HEK293T (cell line): ENCODE measurements at regions not wholly inside any gene's neighbourhood (a gene's known extent, or its start where the extent isn't known, plus 50 kb on each side); places are given as distances from the start of the nearest gene placed in this dataset.

Experiments used
- CTCF ChIA-PET: fragments of 350-600 bp; formaldehyde crosslinking; extraction: SDS; loops from one replicate; lab custom pipeline; 2021; ENCODE audit warnings: antibody characterized with exemption, inconsistent platforms; lab: Yijun Ruan, JAX
- POLR2A ChIA-PET: fragments of 350-600 bp; formaldehyde crosslinking; extraction: SDS; loops from one replicate; lab custom pipeline; 2020; ENCODE audit warnings: antibody characterized with exemption, inconsistent platforms; lab: Yijun Ruan, JAX
- DNase-seq: peaks from one replicate; pipeline ENCODE4 v3.0.0; 2012; ENCODE audit warnings: mixed read lengths; ENCODE audit errors: extremely low spot score
- ARNT ChIP-seq: fragments of 450-650 bp; IDR thresholded peaks from 2 replicates; pipeline ENCODE4 v1.6.1; 2017; ENCODE audit warnings: mild to moderate bottlenecking
- BHLHE40 ChIP-seq: fragments of 450-650 bp; IDR thresholded peaks from 2 replicates; pipeline ENCODE4 v1.6.1; 2016; ENCODE audit warnings: mild to moderate bottlenecking, moderate library complexity, borderline replicate concordance
- CTBP1 ChIP-seq: fragments of 450-650 bp; IDR thresholded peaks from 2 replicates; pipeline ENCODE4 v1.6.1; 2016; ENCODE audit warnings: borderline replicate concordance
- ELF4 ChIP-seq: fragments of 450-650 bp; IDR thresholded peaks from 2 replicates; pipeline ENCODE4 v1.6.1; 2017; ENCODE audit warnings: antibody characterized with exemption
- FOXA1 ChIP-seq: fragments of 450-650 bp; IDR thresholded peaks from 2 replicates; pipeline ENCODE4 v1.6.1; 2016; ENCODE audit warnings: mild to moderate bottlenecking
- FOXK2 ChIP-seq: fragments of 450-650 bp; IDR thresholded peaks from 2 replicates; pipeline ENCODE4 v1.6.1; 2016; ENCODE audit warnings: mild to moderate bottlenecking
- FOXM1 ChIP-seq: fragments of 450-650 bp; IDR thresholded peaks from 2 replicates; pipeline ENCODE4 v1.6.1; 2017; ENCODE audit warnings: mild to moderate bottlenecking, borderline replicate concordance
- HDGF ChIP-seq: fragments of 450-650 bp; IDR thresholded peaks from 2 replicates; pipeline ENCODE4 v1.6.1; 2017; ENCODE audit warnings: antibody characterized with exemption, borderline replicate concordance
- L3MBTL2 ChIP-seq: fragments of 450-650 bp; conservative IDR thresholded peaks from 2 replicates; pipeline ENCODE4 v1.6.1; 2016; ENCODE audit warnings: mild to moderate bottlenecking
- LEF1 ChIP-seq: fragments of 450-650 bp; IDR thresholded peaks from 2 replicates; pipeline ENCODE4 v1.6.1; 2017; ENCODE audit warnings: mild to moderate bottlenecking, borderline replicate concordance
- NFRKB ChIP-seq: fragments of 450-650 bp; IDR thresholded peaks from 2 replicates; pipeline ENCODE4 v1.6.1; 2016; ENCODE audit warnings: mild to moderate bottlenecking, moderate library complexity
- SP1 ChIP-seq: fragments of 450-650 bp; IDR thresholded peaks from 2 replicates; pipeline ENCODE4 v1.6.1; 2017
- SUZ12 ChIP-seq: fragments of 450-650 bp; IDR thresholded peaks from 2 replicates; pipeline ENCODE4 v1.6.1; 2016; ENCODE audit warnings: mild to moderate bottlenecking
- TARDBP ChIP-seq: fragments of 450-650 bp; IDR thresholded peaks from 2 replicates; pipeline ENCODE4 v1.6.1; 2016
- ZNF384 ChIP-seq: fragments of 450-650 bp; IDR thresholded peaks from 2 replicates; pipeline ENCODE4 v1.6.1; 2016
- TF ChIP-seq, protein P1 (sequence below): fragments of 450-650 bp; IDR thresholded peaks from 2 replicates; pipeline ENCODE4 v1.6.1; 2016

DNA sequence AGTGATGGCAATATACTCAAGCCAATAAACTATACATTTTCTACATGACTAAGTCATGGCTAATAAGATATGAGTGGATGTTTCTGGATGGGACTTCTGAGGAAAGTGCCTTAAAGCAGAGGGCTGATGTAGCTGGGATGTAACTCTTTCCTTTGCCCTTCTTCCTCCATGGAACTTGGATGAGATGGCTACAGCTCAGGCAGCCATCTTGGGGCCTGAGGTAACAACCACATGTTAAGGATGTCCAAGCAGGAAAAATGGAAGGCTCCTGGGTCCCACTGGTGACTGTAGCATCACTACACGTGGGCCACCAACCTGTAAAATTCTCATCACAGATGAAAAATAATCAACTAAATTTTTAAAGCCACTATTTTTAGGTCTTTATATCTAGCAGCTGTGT, 54.4 kb upstream of the GRIP1 start:
- no peak for DNase-seq
- TF ChIP-seq FOXA1 (no peak), CTBP1 (no peak), BHLHE40 (no peak), ELF4 (no peak), LEF1 (no peak), FOXM1 (no peak), NFRKB (no peak), SUZ12 (no peak), TARDBP (no peak), L3MBTL2 (no peak), SP1 (no peak)
- TF ChIP-seq, protein P1, sequence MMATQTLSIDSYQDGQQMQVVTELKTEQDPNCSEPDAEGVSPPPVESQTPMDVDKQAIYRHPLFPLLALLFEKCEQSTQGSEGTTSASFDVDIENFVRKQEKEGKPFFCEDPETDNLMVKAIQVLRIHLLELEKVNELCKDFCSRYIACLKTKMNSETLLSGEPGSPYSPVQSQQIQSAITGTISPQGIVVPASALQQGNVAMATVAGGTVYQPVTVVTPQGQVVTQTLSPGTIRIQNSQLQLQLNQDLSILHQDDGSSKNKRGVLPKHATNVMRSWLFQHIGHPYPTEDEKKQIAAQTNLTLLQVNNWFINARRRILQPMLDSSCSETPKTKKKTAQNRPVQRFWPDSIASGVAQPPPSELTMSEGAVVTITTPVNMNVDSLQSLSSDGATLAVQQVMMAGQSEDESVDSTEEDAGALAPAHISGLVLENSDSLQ: no peak
- ChIA-PET POLR2A (no interaction called here), CTCF (no interaction called here)

- TF ChIP-seq HDGF (no peak), SUZ12 (no peak), FOXM1 (no peak), LEF1 (no peak)
- CTCF ChIA-PET: no interaction called here
- POLR2A ChIA-PET: no interaction called here
- no peak for DNase-seq
Observed at GRCh38 chr12:66733839-66734238, 55.0 kb upstream of the GRIP1 start.

DNA sequence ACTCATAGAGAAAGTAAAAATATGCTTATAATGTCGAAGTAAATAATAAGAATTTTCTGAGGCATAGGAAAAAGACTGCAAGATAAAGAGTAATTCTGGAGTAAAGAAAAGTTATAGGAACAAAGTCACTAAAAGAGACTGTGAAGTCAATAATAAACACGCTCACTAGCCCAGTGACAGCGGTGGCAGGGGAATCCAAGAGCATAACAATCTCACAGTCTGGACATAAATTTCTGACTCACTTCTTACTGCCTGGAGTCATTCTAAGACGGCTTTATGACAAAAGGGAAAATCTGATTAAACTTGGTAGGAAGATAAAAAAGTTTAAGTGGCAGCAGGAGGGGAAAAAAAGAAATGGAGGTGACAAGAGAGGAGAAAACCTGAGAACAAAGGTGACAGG, 56.4 kb upstream of the GRIP1 start:
- POLR2A ChIA-PET: no interaction called here
- DNase-seq: no peak
- CTCF ChIA-PET: no interaction called here
- TF ChIP-seq, protein P1: peak; percentile 53
- no peak for TF ChIP-seq HDGF

DNA sequence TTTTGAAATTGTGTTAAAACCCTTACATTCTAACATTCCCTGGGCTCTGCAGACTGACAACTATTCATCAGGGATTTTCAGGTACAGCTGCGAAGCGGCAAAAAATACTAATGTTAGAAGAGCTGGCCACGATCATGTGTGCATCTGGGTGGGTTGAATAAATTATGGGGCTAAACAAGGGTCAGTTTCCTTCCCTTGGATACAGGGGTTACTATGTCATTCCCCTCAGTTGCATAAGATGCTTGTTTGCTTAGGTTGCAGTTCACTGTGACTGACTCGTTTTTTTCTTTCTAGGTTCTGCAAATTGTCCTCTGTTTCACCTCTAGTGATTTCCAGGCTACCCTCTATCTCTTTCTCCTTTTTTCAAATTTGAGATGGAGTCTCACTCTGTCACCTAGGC, 58.1 kb upstream of the GRIP1 start:
- DNase-seq: no peak
- ChIA-PET POLR2A (no interaction called here), CTCF (interaction anchor here (0.7 kb wide), 1 partner anchor 123 kb away, joined by 3 read pairs; no protein-coding TSS in a partner anchor)
- no peak for TF ChIP-seq TARDBP

DNA sequence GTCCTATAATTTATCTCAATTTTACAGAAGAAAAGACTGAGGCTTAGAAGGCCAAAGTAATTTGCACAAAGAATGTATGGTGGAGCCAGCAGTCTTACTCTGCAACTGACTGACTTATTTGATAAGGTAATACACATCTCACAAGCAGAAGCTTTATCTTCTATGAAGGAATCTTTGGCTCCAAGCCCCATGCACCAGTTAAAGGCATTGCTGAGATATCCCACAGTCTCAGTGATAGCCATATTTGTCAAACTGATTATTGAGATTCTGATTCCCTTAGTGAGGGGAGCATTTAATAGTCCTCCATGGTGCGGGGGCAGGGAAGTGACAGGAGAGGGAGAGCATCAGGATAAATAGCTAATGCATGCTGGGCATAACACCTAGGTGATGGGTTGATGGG, 60.4 kb upstream of the GRIP1 start:
- TF ChIP-seq FOXK2 (no peak), L3MBTL2 (no peak), HDGF (no peak), ZNF384 (no peak), LEF1 (no peak), FOXA1 (no peak), ARNT (no peak)
- no peak for DNase-seq
- CTCF ChIA-PET: no interaction called here
- POLR2A ChIA-PET: no interaction called here

GRCh38 chr12:66739940-66740651, 61.2 kb upstream of the GRIP1 start:
- ChIA-PET CTCF (interaction anchor here (0.7 kb wide), 1 partner anchor 27 kb away, joined by 4 read pairs; no protein-coding TSS in a partner anchor), POLR2A (no interaction called here)

GRCh38 chr12:66740732-66741131, 61.9 kb upstream of the GRIP1 start:
- CTCF ChIA-PET: interaction anchor here (0.7 kb wide), 1 partner anchor 26 kb away, joined by 4 read pairs; no protein-coding TSS in a partner anchor
- POLR2A ChIA-PET: no interaction called here
- no peak for DNase-seq
- TF ChIP-seq ARNT: no peak
- TF ChIP-seq TARDBP: no peak
- no peak for TF ChIP-seq FOXA1
- no peak for TF ChIP-seq L3MBTL2

More at GRCh38 chr12:66739940-66740651, 61.2 kb upstream of the GRIP1 start:
- no peak for TF ChIP-seq FOXM1
- no peak for TF ChIP-seq L3MBTL2
- TF ChIP-seq CTBP1: no peak
- no peak for TF ChIP-seq SUZ12
- TF ChIP-seq FOXK2: no peak
- no peak for TF ChIP-seq BHLHE40
- no peak for TF ChIP-seq FOXA1
- TF ChIP-seq, protein P1: no peak
- no peak for TF ChIP-seq LEF1
- TF ChIP-seq SP1: no peak
- TF ChIP-seq HDGF: no peak
- DNase-seq: no peak

- DNase-seq: no peak
- ChIA-PET POLR2A (no interaction called here), CTCF (no interaction called here)
- TF ChIP-seq, protein P1: peak; percentile 89
- TF ChIP-seq CTBP1 (0 out of 2 replicates have a peak, but pooled peaks have one; percentile 3), FOXA1 (no peak)
Observed at GRCh38 chr12:66741919-66742318, 63.0 kb upstream of the GRIP1 start.
